Kidney (tissue), 13 donors: ENCODE measurements at regions not wholly inside any gene's neighbourhood (a gene's known extent, or its start where the extent isn't known, plus 50 kb on each side); places are given as distances from the start of the nearest gene placed in this dataset.

Experiments
- DNase-seq, 5 donors: peaks; one replicate each; pipeline ENCODE4 v3.0.0-alpha.2; 2013 to 2020
- FAIRE-seq: peaks from 2 replicates; lab custom pipeline; 2012; peaks lifted over from hg19 to GRCh38; lab: Jason Lieb, UNC
- H3K27ac ChIP-seq, 2 donors: one replicate each; pipeline ENCODE4 v1.7.0; 2013; ENCODE audit warnings: low read depth in 2 of 2, low read length in 2 of 2, inconsistent platforms in 1 of 2
- H3K27me3 ChIP-seq: one replicate; pipeline ENCODE4 v1.7.1; 2013; ENCODE audit warnings: low read length, inconsistent platforms; ENCODE audit not compliant: control insufficient read depth, insufficient read depth
- H3K36me3 ChIP-seq, 3 donors: one replicate each; pipeline versions ENCODE4 v1.7.0 to v1.7.1; 2013; ENCODE audit warnings: low read length in 3 of 3, control low read depth in 1 of 3, inconsistent platforms in 1 of 3; ENCODE audit not compliant: insufficient read depth in 3 of 3, control insufficient read depth in 2 of 3
- H3K4me1 ChIP-seq, 3 donors: one replicate each; pipeline versions ENCODE4 v1.7.0 to v1.7.1; 2013; ENCODE audit warnings: low read length in 3 of 3, inconsistent platforms in 1 of 3, low read depth in 1 of 3; ENCODE audit not compliant: control insufficient read depth in 2 of 3, insufficient read depth in 2 of 3
- H3K4me3 ChIP-seq, 3 donors: one replicate each; pipeline versions ENCODE4 v1.7.0 to v1.8.1; 2013; ENCODE audit warnings: low read length in 3 of 3, control low read depth in 1 of 3, inconsistent platforms in 1 of 3
- H3K9ac ChIP-seq, 3 donors: one replicate each; pipeline versions ENCODE4 v1.7.0 to v1.7.1; 2013; ENCODE audit warnings: low read length in 3 of 3, control low read depth in 1 of 3, inconsistent platforms in 1 of 3
- H3K9me3 ChIP-seq, 3 donors: one replicate each; pipeline versions ENCODE4 v1.7.0 to v1.7.1; 2013; ENCODE audit warnings: low read length in 3 of 3, control low read depth in 1 of 3, inconsistent platforms in 1 of 3; ENCODE audit not compliant: control insufficient read depth in 2 of 3, insufficient read depth in 1 of 3
- intact Hi-C: fragments of 100-400 bp; cut with DNase I; formaldehyde crosslinking; loops from one replicate; pipeline ENCODE4 v1.11.1; 2022
- TF ChIP-seq, protein P1 (sequence below): IDR thresholded peaks from 3 replicates; pipeline ENCODE4 v1.5.1; 2012; ENCODE audit warnings: mild to moderate bottlenecking, moderate library complexity, borderline replicate concordance; ENCODE audit not compliant: insufficient read depth; ENCODE audit errors: extremely low read depth
- donor health status: control.
- donor health status: control.
- donor health status: control.
- donor health status: control.
- donor health status: control.
- donor health status: DM: yes; HTN: yes; CAD: no.
- donor health status: Normal renal cell carcinoma (clear cell type).

DNA sequence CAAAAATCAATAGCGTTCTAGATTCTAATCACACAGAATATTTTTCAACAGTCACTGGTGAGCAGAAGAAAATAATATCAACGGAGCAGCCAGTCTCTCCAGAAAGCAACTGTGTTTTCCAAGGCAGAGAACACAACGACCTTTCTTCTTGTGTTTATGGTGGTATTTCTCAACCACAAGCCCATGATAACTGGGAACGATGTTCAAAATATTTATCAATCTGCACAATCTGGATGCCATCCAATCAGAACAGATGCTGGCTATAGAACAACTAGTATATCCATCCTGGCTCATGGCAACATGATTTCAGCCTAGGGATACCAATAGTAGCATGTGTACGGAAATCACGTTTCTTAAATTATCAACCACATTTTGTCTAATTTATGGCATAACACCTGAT is 162.7 kb upstream of the RUNX1 start:
- no peak overlapping the region for H3K9ac ChIP-seq
- intact Hi-C loops, result no loop called here
- no peak for FAIRE-seq
- no peaks in the 10 kb centered on the region for H3K4me1 ChIP-seq
- no peaks in the 10 kb centered on the region for H3K36me3 ChIP-seq
- no peak overlapping the region for H3K4me3 ChIP-seq
- H3K9me3 ChIP-seq, result no peaks in the 10 kb centered on the region
- H3K27me3 ChIP-seq, result no peaks in the 10 kb centered on the region
- H3K27ac ChIP-seq, result no peak overlapping the region
- TF ChIP-seq, protein P1, sequence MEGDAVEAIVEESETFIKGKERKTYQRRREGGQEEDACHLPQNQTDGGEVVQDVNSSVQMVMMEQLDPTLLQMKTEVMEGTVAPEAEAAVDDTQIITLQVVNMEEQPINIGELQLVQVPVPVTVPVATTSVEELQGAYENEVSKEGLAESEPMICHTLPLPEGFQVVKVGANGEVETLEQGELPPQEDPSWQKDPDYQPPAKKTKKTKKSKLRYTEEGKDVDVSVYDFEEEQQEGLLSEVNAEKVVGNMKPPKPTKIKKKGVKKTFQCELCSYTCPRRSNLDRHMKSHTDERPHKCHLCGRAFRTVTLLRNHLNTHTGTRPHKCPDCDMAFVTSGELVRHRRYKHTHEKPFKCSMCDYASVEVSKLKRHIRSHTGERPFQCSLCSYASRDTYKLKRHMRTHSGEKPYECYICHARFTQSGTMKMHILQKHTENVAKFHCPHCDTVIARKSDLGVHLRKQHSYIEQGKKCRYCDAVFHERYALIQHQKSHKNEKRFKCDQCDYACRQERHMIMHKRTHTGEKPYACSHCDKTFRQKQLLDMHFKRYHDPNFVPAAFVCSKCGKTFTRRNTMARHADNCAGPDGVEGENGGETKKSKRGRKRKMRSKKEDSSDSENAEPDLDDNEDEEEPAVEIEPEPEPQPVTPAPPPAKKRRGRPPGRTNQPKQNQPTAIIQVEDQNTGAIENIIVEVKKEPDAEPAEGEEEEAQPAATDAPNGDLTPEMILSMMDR, result no peak
- DNase-seq, result no peak

DNA sequence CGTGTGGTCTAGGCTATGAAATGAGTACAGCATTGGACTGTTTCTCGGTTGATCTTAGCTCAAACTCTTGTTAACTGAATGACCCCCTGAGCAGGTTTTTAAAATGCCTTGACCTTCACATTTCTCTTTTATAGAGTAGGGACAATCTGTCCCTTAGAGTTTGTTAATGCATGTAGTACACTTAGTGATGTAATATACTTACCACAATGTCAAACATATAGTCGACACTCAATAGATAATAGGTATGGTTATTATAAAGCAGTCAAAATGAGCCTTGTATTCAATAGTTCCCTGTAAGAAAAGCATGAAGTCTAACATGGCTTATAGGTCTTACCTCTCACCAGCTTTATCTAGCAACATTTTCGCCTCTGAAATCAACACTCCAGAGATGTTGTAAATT is 161.0 kb upstream of the RUNX1 start:
- DNase-seq (no peak), FAIRE-seq (no peak)
- TF ChIP-seq, protein P1, result no peak
- H3K4me1 ChIP-seq, result peaks cover 0 to 6% (median 0%) of the 10 kb centered on the region in 3 donors
- intact Hi-C loops, result no loop called here
- H3K36me3 ChIP-seq, result no peaks in the 10 kb centered on the region
- no peak overlapping the region for H3K4me3 ChIP-seq
- no peak overlapping the region for H3K9ac ChIP-seq
- H3K27ac ChIP-seq, result no peak overlapping the region
- no peaks in the 10 kb centered on the region for H3K9me3 ChIP-seq
- no peaks in the 10 kb centered on the region for H3K27me3 ChIP-seq

DNA sequence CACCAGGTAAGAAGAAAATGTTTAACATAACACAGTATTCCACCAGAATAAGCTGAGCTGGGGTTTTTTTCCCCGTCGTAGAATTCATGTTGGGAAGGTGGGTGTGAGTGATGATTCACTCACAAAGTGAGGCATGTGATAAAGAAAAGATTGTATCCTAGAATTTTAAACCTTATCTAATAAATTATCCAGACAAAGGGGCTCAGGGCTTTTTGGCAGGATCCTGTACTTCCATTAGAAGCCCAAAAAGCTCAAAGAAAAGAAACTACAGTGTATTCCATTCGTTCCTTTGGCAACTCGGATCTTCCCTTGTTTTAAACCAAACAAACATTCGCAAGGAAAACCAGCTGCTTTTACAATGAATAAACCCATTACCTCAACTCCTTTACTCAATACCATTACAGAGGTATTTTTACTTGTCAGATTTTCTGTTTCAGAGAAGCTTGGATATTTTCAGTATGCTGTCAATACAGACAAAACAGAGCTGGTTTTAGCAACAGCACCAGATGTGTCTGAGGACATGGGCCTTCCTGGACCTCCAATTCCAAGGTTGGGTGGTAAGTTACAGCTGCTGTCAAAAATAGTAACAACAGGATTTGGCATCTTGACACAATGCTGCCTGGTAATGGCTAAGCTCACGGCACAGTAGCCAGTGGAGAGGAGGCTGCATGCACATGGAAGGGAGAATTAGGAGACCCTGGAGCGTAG is 159.9 kb upstream of the RUNX1 start:
- no peak overlapping the region for H3K4me3 ChIP-seq
- no peaks in the 10 kb centered on the region for H3K27me3 ChIP-seq
- no peak overlapping the region for H3K9ac ChIP-seq
- H3K9me3 ChIP-seq, result no peaks in the 10 kb centered on the region
- H3K4me1 ChIP-seq, result peaks cover 0 to 6% (median 0%) of the 10 kb centered on the region in 3 donors
- FAIRE-seq (no peak), DNase-seq (no peak)
- H3K27ac ChIP-seq, result no peak overlapping the region
- TF ChIP-seq, protein P1, result no peak
- intact Hi-C loops, result no loop called here
- no peaks in the 10 kb centered on the region for H3K36me3 ChIP-seq
